Body of pancreas (tissue), 4 donors: ENCODE measurements at regions not wholly inside any gene's neighbourhood (a gene's known extent, or its start where the extent isn't known, plus 50 kb on each side); places are given as distances from the start of the nearest gene placed in this dataset.

ENCODE experiments used
- POLR2A ChIP-seq, 3 donors: fragments of 450-650 bp; IDR thresholded peaks; one replicate each; pipeline ENCODE4 v1.6.1; 2016; ENCODE audit warnings: antibody characterized with exemption in 3 of 3, mild to moderate bottlenecking in 2 of 3
- TF ChIP-seq, protein P1 (sequence below), 7 experiments: fragments of 450-650 bp in 4 of 7; fragments of 200-600 bp in 3 of 7; sonication (generic) in 3 of 7; IDR thresholded peaks; one replicate each; pipeline ENCODE4 v1.5.1; 2016 to 2019; ENCODE audit warnings: antibody characterized with exemption in 7 of 7

DNA sequence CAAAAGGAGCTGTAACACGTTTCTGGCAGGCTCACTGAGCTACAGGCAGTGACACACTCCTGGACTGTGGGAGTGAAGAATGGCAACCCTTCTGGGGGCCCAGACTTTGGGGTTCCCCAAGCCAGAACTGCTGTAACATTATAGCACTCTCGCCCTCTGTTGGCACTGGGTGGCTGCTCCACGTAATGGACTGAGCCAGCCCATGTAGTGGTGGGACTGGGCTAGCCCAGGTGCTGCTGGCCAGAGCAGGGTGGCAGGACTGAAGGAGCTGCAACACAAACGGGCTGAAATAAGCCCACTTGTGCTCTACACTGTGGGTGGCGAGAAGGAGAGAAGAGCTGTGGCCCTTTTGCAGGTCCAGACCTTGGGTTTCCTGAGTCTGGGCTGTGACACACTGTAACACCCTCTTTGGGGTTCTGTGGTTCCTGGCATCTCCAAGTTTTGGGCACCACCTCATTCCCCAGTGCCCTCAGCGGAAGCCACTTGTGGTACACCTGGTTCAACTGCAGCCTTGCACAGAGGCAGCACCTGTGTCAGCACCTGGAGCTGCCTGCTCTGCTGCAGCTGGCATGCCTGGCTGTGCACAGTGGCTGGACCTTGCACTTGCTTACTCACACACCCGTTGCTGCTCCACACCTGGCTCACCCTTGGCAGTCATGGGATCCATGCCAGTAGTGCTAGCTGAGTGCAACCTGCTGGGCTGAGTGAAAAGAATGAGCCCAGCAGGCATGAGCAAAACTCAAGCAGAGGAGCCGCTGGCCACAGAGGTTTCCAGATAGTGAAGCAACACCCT is 95.0 kb upstream of the PRR16 start:
- TF ChIP-seq, protein P1, sequence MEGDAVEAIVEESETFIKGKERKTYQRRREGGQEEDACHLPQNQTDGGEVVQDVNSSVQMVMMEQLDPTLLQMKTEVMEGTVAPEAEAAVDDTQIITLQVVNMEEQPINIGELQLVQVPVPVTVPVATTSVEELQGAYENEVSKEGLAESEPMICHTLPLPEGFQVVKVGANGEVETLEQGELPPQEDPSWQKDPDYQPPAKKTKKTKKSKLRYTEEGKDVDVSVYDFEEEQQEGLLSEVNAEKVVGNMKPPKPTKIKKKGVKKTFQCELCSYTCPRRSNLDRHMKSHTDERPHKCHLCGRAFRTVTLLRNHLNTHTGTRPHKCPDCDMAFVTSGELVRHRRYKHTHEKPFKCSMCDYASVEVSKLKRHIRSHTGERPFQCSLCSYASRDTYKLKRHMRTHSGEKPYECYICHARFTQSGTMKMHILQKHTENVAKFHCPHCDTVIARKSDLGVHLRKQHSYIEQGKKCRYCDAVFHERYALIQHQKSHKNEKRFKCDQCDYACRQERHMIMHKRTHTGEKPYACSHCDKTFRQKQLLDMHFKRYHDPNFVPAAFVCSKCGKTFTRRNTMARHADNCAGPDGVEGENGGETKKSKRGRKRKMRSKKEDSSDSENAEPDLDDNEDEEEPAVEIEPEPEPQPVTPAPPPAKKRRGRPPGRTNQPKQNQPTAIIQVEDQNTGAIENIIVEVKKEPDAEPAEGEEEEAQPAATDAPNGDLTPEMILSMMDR (IDR thresholded peaks at IDR 0.05): peak in 1 of 7 experiments; percentile 14
- no peak for TF ChIP-seq POLR2A (IDR thresholded peaks at IDR 0.05)
